H54 (cell line): ENCODE measurements at regions not wholly inside any gene's neighbourhood (a gene's known extent, or its start where the extent isn't known, plus 50 kb on each side); places are given as distances from the start of the nearest gene placed in this dataset.
"Not testable (repeated sequence)": the region's sequence is repeated elsewhere in the genome, so short reads cannot be mapped to it uniquely, and the experiment has no call there.

ENCODE experiments used
- DNase-seq: peaks from one replicate; pipeline ENCODE4 v3.0.0; 2011; ENCODE audit warnings: low spot score, mixed read lengths; ENCODE audit not compliant: insufficient read length
- FAIRE-seq: peaks from 3 replicates; lab custom pipeline; 2011; peaks lifted over from hg19 to GRCh38; lab: Jason Lieb, UNC
- POLR2A ChIP-seq: IDR thresholded peaks from 2 replicates; pipeline ENCODE4 v1.6.1; 2011; ENCODE audit warnings: low read depth, mild to moderate bottlenecking, low read length

- FAIRE-seq (no peak), DNase-seq (no peak)
- no peak for TF ChIP-seq POLR2A
These were observed 1389.3 kb downstream of the GATA3 start for GRCh38 chr10:9443758-9444157.

GRCh38 chr10:9449530-9449929 is 1395.0 kb downstream of the GATA3 start:
- no peak for TF ChIP-seq POLR2A
- DNase-seq (no peak), FAIRE-seq (no peak)

GRCh38 chr10:9450801-9451200 is 1396.3 kb downstream of the GATA3 start:
- no peak for DNase-seq
- FAIRE-seq: no peak
- no peak for TF ChIP-seq POLR2A

- TF ChIP-seq POLR2A: no peak
- DNase-seq (no peak), FAIRE-seq (no peak)
These were observed 1396.8 kb downstream of the GATA3 start for GRCh38 chr10:9451211-9451773.

- no peak for TF ChIP-seq POLR2A
- DNase-seq (no peak), FAIRE-seq (no peak)
These were observed 1397.6 kb downstream of the GATA3 start for GRCh38 chr10:9452056-9452455.

- not testable (repeated sequence) for DNase-seq, FAIRE-seq
These were observed 1399.4 kb downstream of the GATA3 start for GRCh38 chr10:9453871-9454270.

GRCh38 chr10:9469663-9470205 is 1415.2 kb downstream of the GATA3 start:
- no peak for FAIRE-seq

GRCh38 chr10:9470581-9470980 is 1416.1 kb downstream of the GATA3 start:
- no peak for DNase-seq
- TF ChIP-seq POLR2A: no peak
- no peak for FAIRE-seq

More at GRCh38 chr10:9469663-9470205, 1415.2 kb downstream of the GATA3 start:
- no peak for TF ChIP-seq POLR2A
- no peak for DNase-seq

GRCh38 chr10:9501944-9502343 is 1447.5 kb downstream of the GATA3 start:
- TF ChIP-seq POLR2A: no peak
- no peak for DNase-seq
- FAIRE-seq: no peak

- FAIRE-seq: no peak
- TF ChIP-seq POLR2A: no peak
These were observed 1449.7 kb downstream of the GATA3 start for GRCh38 chr10:9504227-9504626.

GRCh38 chr10:9505546-9505945 is 1451.1 kb downstream of the GATA3 start:
- no peak for TF ChIP-seq POLR2A
- FAIRE-seq (no peak), DNase-seq (no peak)

More at GRCh38 chr10:9504227-9504626, 1449.7 kb downstream of the GATA3 start:
- DNase-seq: no peak

- FAIRE-seq (no peak), DNase-seq (no peak)
- TF ChIP-seq POLR2A: no peak
These were observed 1454.1 kb downstream of the GATA3 start for GRCh38 chr10:9508606-9509005.

- no peak for DNase-seq
- no peak for FAIRE-seq
- TF ChIP-seq POLR2A: no peak
These were observed 1456.1 kb downstream of the GATA3 start for GRCh38 chr10:9510626-9511025.

GRCh38 chr10:9515922-9516321 is 1461.4 kb downstream of the GATA3 start:
- TF ChIP-seq POLR2A: no peak
- FAIRE-seq (no peak), DNase-seq (no peak)

GRCh38 chr10:9535744-9536143 is 1481.3 kb downstream of the GATA3 start:
- FAIRE-seq (no peak), DNase-seq (no peak)

GRCh38 chr10:9545073-9545472 is 1472.6 kb upstream of the CELF2 start:
- DNase-seq: no peak
- FAIRE-seq: no peak
- TF ChIP-seq POLR2A: no peak

More at GRCh38 chr10:9535744-9536143, 1481.3 kb downstream of the GATA3 start:
- TF ChIP-seq POLR2A: no peak
